GM21526 (cell line): ENCODE measurements at regions not wholly inside any gene's neighbourhood (a gene's known extent, or its start where the extent isn't known, plus 50 kb on each side); places are given as distances from the start of the nearest gene placed in this dataset.

ENCODE experiments used
- ATAC-seq: cut with Tn5 transposase; IDR thresholded peaks from one replicate; pipeline ENCODE4 v1.9.1; 2021; ENCODE audit warnings: moderate library complexity; ENCODE audit not compliant: unreplicated experiment, low FRiP score

- ATAC-seq, result no peak
Measured at GRCh38 chrX:36436361-36436760, 516.8 kb downstream of the CFAP47 start.

DNA sequence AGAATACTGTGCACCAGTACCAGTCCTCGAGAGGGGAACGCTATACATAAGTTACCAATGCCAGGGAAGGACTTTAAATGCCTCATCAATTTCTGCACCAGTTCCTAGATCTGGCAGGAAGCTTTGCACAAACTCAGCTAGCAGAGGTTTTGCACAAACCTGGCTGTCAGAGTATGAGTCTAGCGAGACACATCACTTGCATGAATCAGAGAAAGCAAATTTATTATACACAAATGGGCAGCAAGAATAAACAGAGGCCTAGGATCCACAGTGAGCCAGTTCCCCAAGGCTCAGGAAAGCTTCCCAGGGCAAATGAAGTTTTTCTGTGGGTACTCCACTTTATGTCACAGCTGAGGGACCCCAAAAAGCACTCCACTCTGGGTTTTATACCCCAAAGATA is 523.5 kb downstream of the CFAP47 start:
- no peak for ATAC-seq

GRCh38 chrX:36445566-36445965 is 526.0 kb downstream of the CFAP47 start:
- ATAC-seq, result no peak

DNA sequence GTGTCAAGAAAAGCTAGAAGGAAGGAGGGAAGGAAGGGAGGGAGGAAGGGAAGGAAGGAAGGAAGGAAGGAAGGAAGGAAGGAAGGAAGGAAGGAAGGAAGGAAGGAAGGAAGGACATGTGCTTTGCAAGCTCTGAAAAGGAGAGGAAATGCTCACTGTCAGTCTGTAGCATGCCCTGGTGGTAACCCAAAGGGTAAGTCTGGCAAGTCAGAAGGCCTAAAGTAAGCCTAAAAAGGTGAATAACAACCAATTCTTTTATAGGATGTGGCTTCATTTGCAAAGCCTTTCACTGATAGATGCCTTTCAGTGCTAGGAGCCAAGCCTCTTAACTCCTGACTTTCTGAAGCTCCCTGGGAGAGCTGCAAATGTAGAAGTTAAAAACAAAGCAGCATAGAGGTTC is 542.6 kb downstream of the CFAP47 start:
- ATAC-seq, result no peak

DNA sequence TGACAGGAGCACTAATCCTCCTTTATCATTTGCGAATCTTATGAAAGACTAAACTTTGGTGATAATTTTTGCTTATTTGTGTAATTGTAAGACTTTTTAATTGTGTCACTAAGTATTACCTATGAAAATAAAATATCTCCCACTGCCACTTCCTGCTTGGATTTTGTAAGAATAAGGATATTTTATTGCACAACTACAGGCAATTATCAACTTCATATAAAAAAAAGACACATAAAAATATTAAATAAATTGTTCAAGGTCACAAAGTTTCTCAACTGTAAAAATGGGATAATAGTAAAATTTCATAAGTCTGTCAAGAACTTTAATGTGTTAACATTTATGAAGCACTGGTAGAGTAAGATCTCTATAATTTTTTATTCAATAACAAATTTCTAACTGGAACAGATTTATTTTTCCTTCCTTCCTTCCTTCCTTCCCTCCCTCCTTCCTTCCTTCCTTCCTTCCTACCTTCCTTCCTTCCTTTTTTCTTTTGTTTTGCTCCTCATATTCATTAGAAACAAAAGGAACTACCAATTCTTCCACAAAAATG is 527.6 kb upstream of the FAM47C start:
- no peak for ATAC-seq

GRCh38 chrX:36501169-36501702 is 506.9 kb upstream of the FAM47C start:
- ATAC-seq, result no peak

GRCh38 chrX:36504625-36505024 is 503.5 kb upstream of the FAM47C start:
- ATAC-seq, result no peak

GRCh38 chrX:36508042-36508441 is 500.1 kb upstream of the FAM47C start:
- ATAC-seq, result no peak

GRCh38 chrX:36510736-36511135 is 497.4 kb upstream of the FAM47C start:
- no peak for ATAC-seq

- ATAC-seq, result no peak
Measured at GRCh38 chrX:36528661-36529060, 479.5 kb upstream of the FAM47C start.

GRCh38 chrX:36534900-36535299 is 473.3 kb upstream of the FAM47C start:
- no peak for ATAC-seq

DNA sequence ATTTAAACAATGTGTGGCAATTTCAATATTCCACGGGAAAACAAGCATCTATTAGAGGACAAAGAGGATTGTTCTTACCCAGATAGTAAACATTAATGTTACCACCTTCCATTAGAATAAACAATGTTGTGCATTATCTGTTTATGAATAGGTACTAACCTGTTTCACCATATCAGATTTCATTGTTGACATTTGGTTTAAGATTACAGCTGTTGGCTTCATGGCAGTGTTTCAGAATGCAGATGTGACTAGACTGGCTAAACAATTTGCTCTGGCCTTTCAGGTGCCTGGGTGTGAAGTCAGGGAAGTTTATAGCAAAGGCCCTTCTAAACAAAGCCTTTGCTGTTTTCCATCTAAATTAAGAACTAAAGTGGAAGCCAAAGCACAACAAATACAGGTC is 464.7 kb upstream of the FAM47C start:
- no peak for ATAC-seq

DNA sequence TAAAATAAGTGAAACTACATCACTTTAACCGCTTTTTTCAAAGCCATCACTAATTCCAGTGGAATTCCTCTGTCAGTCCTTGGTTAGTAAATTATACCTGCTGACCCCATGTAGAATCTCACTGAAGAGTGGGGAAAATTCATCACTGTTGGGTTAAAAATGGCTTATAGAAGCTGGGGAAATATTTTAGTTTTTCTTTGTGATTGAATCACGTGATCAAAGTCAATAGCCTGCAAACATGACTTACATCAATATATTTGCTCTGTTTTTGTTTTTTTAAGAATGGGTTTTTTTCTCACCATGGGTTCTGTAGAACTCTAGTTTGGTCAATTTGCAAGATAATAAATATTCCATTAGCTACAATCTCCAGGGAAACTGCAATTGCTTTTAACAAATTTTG is 445.2 kb upstream of the FAM47C start:
- no peak for ATAC-seq

GRCh38 chrX:36568946-36569345 is 439.2 kb upstream of the FAM47C start:
- no peak for ATAC-seq

DNA sequence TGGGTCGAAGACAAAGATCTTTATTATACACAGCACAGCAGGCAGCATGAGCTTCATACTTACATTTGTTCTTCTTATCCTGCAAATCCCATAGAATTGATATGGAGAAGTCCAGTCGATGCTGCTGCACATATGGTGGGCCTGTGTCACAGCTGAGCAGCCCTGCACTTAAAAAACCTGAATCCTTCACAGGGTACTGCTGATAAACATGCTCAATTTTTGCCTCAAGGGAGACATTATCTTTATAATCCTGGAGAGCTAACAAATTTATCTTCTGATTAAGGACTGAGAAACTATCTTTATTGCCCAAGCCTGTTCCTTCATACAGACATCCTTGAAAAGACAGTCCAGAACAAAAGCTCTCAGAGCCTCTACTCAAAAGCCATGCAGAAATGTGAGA is 434.4 kb upstream of the FAM47C start:
- no peak for ATAC-seq

DNA sequence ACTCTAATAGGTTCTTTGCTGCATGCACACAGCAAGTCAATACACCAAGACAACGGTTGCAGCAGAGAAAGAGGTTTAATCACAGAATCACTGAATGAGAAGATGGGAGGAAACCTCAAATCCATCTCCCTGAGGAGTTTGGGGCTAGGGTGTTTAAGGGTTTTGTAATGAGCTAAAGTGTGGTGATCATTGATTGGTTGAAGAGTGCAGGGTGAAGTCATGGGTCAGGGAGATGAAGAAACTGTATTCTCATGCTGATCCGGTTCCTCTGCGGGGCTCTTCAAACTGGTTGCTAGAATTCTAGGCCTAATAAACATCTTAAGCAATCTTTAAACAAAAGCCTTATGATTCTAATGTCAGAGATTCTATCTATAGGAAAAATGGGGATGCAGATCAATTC is 432.5 kb upstream of the FAM47C start:
- ATAC-seq, result no peak

GRCh38 chrX:36577006-36577405 is 431.2 kb upstream of the FAM47C start:
- no peak for ATAC-seq

DNA sequence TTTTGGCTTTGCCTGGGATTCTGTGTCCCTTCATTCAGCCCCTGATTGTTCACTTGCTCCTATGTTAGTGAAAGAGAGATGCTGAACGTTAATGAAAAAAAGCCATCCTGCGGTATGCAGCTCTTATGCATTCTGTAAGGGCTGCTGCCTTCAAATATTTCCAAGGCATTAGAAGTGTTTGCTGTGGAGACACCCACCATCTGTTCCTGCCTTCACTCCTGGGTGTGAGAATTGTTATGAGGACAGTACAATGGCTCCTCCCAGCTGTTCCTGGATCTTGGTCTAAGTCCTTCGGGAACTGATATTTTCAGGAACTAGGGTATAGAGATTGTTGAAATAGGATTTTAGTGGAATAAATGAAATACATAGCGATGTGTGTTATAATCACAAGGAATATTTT is 427.1 kb upstream of the FAM47C start:
- no peak for ATAC-seq

- no peak for ATAC-seq
Measured at GRCh38 chrX:36583674-36584073, 424.5 kb upstream of the FAM47C start.

DNA sequence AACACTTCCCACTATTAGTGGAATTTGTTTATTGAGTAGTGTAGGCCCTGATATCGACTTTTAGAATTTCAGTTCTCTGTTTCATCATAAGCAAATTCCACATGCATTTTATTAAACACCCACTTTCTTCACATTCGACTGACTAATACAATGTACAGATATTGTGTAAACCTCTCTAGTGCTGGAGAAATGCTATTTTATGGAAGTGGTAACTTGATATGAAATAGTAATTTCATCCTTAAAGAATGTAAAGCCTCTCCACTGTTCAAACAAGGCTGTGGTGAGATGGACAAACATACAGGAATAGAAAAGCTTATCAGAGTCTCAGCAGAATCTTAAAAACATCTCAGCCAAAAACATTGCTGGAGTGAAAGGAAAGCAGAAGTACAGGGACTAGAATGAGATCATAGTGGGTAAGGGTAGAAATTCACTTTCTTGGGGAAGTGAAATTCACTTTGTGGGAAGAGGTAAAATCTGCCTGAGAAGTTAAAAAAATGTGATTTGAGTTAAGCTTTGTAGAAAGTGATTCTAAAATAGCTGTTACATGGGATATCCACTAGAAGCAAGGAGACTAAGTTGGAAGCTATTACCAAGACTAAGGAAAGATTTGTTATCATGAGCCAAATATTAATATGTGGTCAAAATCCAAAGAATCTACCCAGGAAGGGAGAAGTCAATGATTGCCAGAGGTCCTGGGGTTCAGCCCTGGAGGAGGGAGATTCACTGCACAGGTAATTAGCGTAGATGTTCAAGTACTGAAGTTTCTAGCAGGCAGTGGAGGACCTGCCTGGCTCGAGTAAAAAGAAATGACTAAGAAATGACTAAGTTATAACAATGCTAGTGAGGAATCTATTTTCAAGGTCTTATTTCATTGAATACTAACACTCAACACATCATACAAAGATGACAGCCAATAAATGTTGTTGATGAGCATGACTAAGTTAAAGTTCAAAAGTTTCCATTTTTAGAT is 398.3 kb upstream of the FAM47C start:
- ATAC-seq, result no peak

GRCh38 chrX:36626898-36627297 is 381.3 kb upstream of the FAM47C start:
- ATAC-seq, result no peak

GRCh38 chrX:36640232-36640631 is 367.9 kb upstream of the FAM47C start:
- ATAC-seq, result no peak
